AG04450 (cell line): ENCODE measurements at regions not wholly inside any gene's neighbourhood (a gene's known extent, or its start where the extent isn't known, plus 50 kb on each side); places are given as distances from the start of the nearest gene placed in this dataset.

Experiments used
- CTCF ChIA-PET: fragments of 300-600, 350-600 bp; formaldehyde crosslinking; extraction: SDS; loops from one replicate; lab custom pipeline; 2022; ENCODE audit warnings: antibody characterized with exemption, inconsistent platforms; lab: Charles Lee
- POLR2A ChIA-PET: fragments of 350-600 bp; formaldehyde crosslinking; extraction: SDS; loops from one replicate; lab custom pipeline; 2021; ENCODE audit warnings: antibody characterized with exemption, inconsistent platforms; lab: Yijun Ruan, JAX
- DNase-seq: peaks from one replicate; pipeline ENCODE4 v3.0.0-alpha.2; 2011; ENCODE audit warnings: low read depth, low spot score
- H3K27ac ChIP-seq: one replicate; pipeline ENCODE4 v1.5.1; 2012; ENCODE audit warnings: low read depth, low read length, control low read depth
- H3K27me3 ChIP-seq: one replicate; pipeline ENCODE4 v1.6.0; 2012; ENCODE audit warnings: low read length; ENCODE audit not compliant: control insufficient read depth, insufficient read depth
- H3K4me3 ChIP-seq: 2 replicates; pipeline ENCODE4 v1.5.1; 2011; ENCODE audit warnings: mild to moderate bottlenecking, low read depth, low read length, control low read depth
- H3K9me3 ChIP-seq: 2 replicates; pipeline ENCODE4 v1.5.1; 2012; ENCODE audit warnings: low read length; ENCODE audit not compliant: control insufficient read depth, insufficient read depth
- TF ChIP-seq, protein P1 (sequence below): IDR thresholded peaks from 2 replicates; pipeline ENCODE4 v1.5.1; 2011; ENCODE audit warnings: low read depth, low read length, control low read depth, inconsistent platforms

DNA sequence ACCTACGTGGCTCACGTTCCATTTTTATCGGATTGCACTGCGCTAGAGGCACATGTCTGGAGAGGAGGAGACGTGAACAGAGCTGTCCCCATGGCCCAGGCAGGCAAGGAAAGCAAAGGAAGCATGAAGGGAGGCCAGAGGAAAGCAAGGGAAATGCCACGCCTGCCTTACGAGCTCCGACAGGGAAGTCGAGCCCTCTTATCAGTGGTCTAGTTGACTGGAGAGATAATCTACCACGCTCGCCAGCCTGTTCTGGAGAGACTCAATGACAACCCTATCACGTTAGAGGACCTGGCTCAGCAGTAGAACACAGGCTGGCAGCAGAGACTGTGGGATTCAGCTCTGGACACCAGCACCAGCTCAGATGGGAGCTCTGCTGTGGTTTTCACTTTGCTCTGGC is 202.6 kb upstream of the ID2 start:
- DNase-seq, result no peak
- H3K27ac ChIP-seq, result no peak overlapping the region
- POLR2A ChIA-PET, result no interaction called here
- H3K4me3 ChIP-seq, result no peak overlapping the region
- TF ChIP-seq, protein P1, sequence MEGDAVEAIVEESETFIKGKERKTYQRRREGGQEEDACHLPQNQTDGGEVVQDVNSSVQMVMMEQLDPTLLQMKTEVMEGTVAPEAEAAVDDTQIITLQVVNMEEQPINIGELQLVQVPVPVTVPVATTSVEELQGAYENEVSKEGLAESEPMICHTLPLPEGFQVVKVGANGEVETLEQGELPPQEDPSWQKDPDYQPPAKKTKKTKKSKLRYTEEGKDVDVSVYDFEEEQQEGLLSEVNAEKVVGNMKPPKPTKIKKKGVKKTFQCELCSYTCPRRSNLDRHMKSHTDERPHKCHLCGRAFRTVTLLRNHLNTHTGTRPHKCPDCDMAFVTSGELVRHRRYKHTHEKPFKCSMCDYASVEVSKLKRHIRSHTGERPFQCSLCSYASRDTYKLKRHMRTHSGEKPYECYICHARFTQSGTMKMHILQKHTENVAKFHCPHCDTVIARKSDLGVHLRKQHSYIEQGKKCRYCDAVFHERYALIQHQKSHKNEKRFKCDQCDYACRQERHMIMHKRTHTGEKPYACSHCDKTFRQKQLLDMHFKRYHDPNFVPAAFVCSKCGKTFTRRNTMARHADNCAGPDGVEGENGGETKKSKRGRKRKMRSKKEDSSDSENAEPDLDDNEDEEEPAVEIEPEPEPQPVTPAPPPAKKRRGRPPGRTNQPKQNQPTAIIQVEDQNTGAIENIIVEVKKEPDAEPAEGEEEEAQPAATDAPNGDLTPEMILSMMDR, result no peak
- CTCF ChIA-PET, result no interaction called here
- H3K27me3 ChIP-seq, result no peaks in the 10 kb centered on the region
- H3K9me3 ChIP-seq, result no peaks in the 10 kb centered on the region

DNA sequence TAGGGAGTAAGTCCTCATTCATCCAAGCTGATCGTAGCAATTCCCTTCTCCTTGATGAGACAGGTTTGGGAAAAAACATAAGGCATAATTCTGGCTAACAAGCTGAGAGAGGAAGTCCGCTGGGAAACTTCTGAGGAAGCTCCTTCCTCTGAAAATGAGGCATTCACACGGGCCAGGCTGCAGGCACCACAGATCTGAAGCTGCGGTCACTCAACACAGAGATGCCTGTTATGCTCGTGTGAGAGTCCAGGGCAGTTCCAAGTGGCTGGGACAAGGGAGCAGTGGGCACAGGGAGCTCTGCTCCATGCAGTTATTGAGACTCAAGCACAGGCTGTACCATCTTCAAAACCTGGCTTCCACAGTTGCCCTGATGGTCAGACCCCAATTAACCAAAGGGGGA is 200.9 kb upstream of the ID2 start:
- DNase-seq, result no peak
- ChIA-PET CTCF (no interaction called here), POLR2A (no interaction called here)
- Histone ChIP-seq H3K9me3 (no peaks in the 10 kb centered on the region), H3K27ac (no peak overlapping the region), H3K27me3 (no peaks in the 10 kb centered on the region), H3K4me3 (no peak overlapping the region)
- TF ChIP-seq, protein P1, result no peak

- TF ChIP-seq, protein P1, result no peak
- no peak for DNase-seq
- ChIA-PET POLR2A (no interaction called here), CTCF (no interaction called here)
- Histone ChIP-seq H3K27ac (no peak overlapping the region), H3K9me3 (no peaks in the 10 kb centered on the region), H3K27me3 (no peaks in the 10 kb centered on the region), H3K4me3 (no peak overlapping the region)
Observed at GRCh38 chr2:8481463-8482009, 200.3 kb upstream of the ID2 start.

GRCh38 chr2:8482432-8482831 is 199.4 kb upstream of the ID2 start:
- DNase-seq, result no peak
- Histone ChIP-seq H3K27ac (no peak overlapping the region), H3K9me3 (no peaks in the 10 kb centered on the region; the same call in 1 of the 2 replicates), H3K4me3 (no peak overlapping the region), H3K27me3 (no peaks in the 10 kb centered on the region)
- ChIA-PET CTCF (no interaction called here), POLR2A (no interaction called here)
- TF ChIP-seq, protein P1, result no peak

GRCh38 chr2:8484502-8485283 is 197.2 kb upstream of the ID2 start:
- ChIA-PET POLR2A (no interaction called here), CTCF (no interaction called here)
- Histone ChIP-seq H3K27me3 (no peaks in the 10 kb centered on the region), H3K4me3 (no peak overlapping the region), H3K9me3 (no peaks in the 10 kb centered on the region; the same call in 1 of the 2 replicates), H3K27ac (no peak overlapping the region)
- no peak for DNase-seq
- TF ChIP-seq, protein P1, result no peak
